ENCODE measurements at regions not wholly inside any gene's neighbourhood (a gene's known extent, or its start where the extent isn't known, plus 50 kb on each side); places are given as distances from the start of the nearest gene placed in this dataset.

- TF ChIP-seq EZH2phosphoT487 (IDR thresholded peaks at IDR 0.05; ENCODE audit: insufficient read depth, low read depth) (no peak), EZH2 (IDR thresholded peaks at IDR 0.05; ENCODE audit: insufficient read depth, poor library complexity, severe bottlenecking) (no peak)
Observed at GRCh38 chr3:16114930-16115329, 59.5 kb upstream of the GALNT15 start.

All from GM23248 (cell line).